ENCODE measurements at regions not wholly inside any gene's neighbourhood (a gene's known extent, or its start where the extent isn't known, plus 50 kb on each side); places are given as distances from the start of the nearest gene placed in this dataset.

DNA sequence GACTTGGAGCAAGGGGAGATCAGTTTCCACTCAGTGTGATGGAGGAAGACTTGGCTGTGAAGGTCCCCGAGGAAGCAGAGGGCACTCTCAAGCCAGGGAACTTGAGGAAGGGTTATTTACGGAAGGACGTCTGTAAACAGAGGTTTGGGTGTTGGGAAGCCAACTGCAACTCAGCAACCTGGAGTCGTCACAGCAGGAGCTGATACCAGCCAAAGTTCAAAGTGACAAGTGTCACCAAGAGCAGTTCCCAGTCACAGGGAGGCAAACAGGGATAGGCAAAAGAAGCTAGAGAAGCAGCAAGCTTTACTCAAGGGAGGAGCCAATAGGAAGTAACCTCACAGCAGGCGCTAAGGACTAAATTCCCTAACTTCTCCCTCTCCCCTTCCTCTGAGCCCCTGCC is 205.5 kb downstream of the EFNB2 start (continued):
- TF ChIP-seq POLR2A (IDR thresholded peaks at IDR 0.05; ENCODE audit: control extremely low read depth in 1 of 2, low read depth in 2 of 2, low read length in 2 of 2), result no peak
- TF ChIP-seq KDM4A (IDR thresholded peaks at IDR 0.05; ENCODE audit: low read depth, low read length, severe bottlenecking), result no peak
- TF ChIP-seq CHD1 (IDR thresholded peaks at IDR 0.05; ENCODE audit: low read depth, low read length), result no peak
- no peak for TF ChIP-seq HDAC6 (IDR thresholded peaks at IDR 0.05; ENCODE audit: low read depth, low read length)
